PC-9 (cell line): ENCODE measurements at regions not wholly inside any gene's neighbourhood (a gene's known extent, or its start where the extent isn't known, plus 50 kb on each side); places are given as distances from the start of the nearest gene placed in this dataset.
"Not testable (repeated sequence)": the region's sequence is repeated elsewhere in the genome, so short reads cannot be mapped to it uniquely, and the experiment has no call there.

ENCODE experiments used
- BruUV-seq: library from RNA; stranded (reverse); fragments of 400-500 nt; replicated peaks from 2 replicates; lab custom pipeline; 2021; lab: Mats Ljungman, UMichigan
- CTCF ChIA-PET: fragments of 300-600 bp; sonication (Branson Sonifier 250); formaldehyde crosslinking; loops from one replicate; lab custom pipeline; 2022; ENCODE audit warnings: antibody characterized with exemption; lab: Charles Lee
- POLR2A ChIA-PET: fragments of 300-600 bp; sonication (Branson Sonifier 250); formaldehyde crosslinking; loops from one replicate; lab custom pipeline; 2022; ENCODE audit warnings: antibody characterized with exemption; ENCODE audit not compliant: unreplicated experiment; lab: Charles Lee
- DNase-seq, 2 experiments: peaks; one replicate each; pipeline versions ENCODE4 v3.0.0 to v3.0.0-alpha.2; 2015 to 2022; ENCODE audit warnings: mixed read lengths in 1 of 2
- H2AFZ ChIP-seq: fragments of 200-600 bp; sonication (generic); 2 replicates; pipeline ENCODE4 v1.8.1; 2017; ENCODE audit warnings: antibody characterized with exemption
- H3F3A ChIP-seq: fragments of 200-600 bp; sonication (generic); 2 replicates; pipeline ENCODE4 v1.8.1; 2017; ENCODE audit warnings: antibody characterized with exemption, mild to moderate bottlenecking, low read depth; ENCODE audit not compliant: insufficient read depth
- H3K27ac ChIP-seq: fragments of 200-600 bp; sonication (generic); 2 replicates; pipeline ENCODE4 v1.6.1; 2016; ENCODE audit warnings: mixed run types
- H3K27me3 ChIP-seq: fragments of 200-600 bp; sonication (generic); 2 replicates; pipeline ENCODE4 v1.6.1; 2016; ENCODE audit warnings: low read depth, mixed run types; ENCODE audit not compliant: insufficient read depth
- H3K36me3 ChIP-seq: fragments of 200-600 bp; sonication (generic); 2 replicates; pipeline ENCODE4 v1.6.1; 2016; ENCODE audit warnings: low read depth, mixed run types
- H3K4me1 ChIP-seq: fragments of 200-600 bp; sonication (generic); replicated peaks from 2 replicates; pipeline ENCODE4 v1.6.1; 2016; ENCODE audit warnings: mixed run types; ENCODE audit not compliant: insufficient read depth
- H3K4me2 ChIP-seq: fragments of 200-600 bp; sonication (generic); 2 replicates; pipeline ENCODE4 v1.6.1; 2017; ENCODE audit warnings: mixed run types
- H3K4me3 ChIP-seq: fragments of 200-600 bp; sonication (generic); 2 replicates; pipeline ENCODE4 v1.6.1; 2016; ENCODE audit warnings: mixed run types
- H3K79me2 ChIP-seq: fragments of 200-600 bp; sonication (generic); 2 replicates; pipeline ENCODE4 v1.6.1; 2017; ENCODE audit warnings: low read depth, mixed run types
- H3K9me2 ChIP-seq: fragments of 200-600 bp; sonication (generic); 2 replicates; pipeline ENCODE4 v1.8.1; 2017; ENCODE audit warnings: mild to moderate bottlenecking; ENCODE audit not compliant: insufficient read depth
- H3K9me3 ChIP-seq: fragments of 200-600 bp; sonication (generic); 2 replicates; pipeline ENCODE4 v1.8.1; 2016; ENCODE audit warnings: low read depth; ENCODE audit not compliant: insufficient read depth
- H4K20me1 ChIP-seq: fragments of 200-600 bp; sonication (generic); 2 replicates; pipeline ENCODE4 v1.8.1; 2017; ENCODE audit not compliant: insufficient read depth
- EZH2 ChIP-seq: fragments of 200-600 bp; sonication (generic); IDR thresholded peaks from 2 replicates; pipeline ENCODE4 v1.8.0; 2017; ENCODE audit warnings: antibody characterized with exemption, low read depth
- intact Hi-C: fragments of 100-400 bp; cut with micrococcal nuclease; formaldehyde crosslinking; loops from one replicate; pipeline ENCODE4 v1.10.0; 2022; ENCODE audit not compliant: unreplicated experiment
- TF ChIP-seq, protein P1 (sequence below): fragments of 200-600 bp; sonication (generic); conservative IDR thresholded peaks from 2 replicates; pipeline ENCODE4 v1.6.1; 2017; ENCODE audit warnings: mixed run types, antibody characterized with exemption, mild to moderate bottlenecking, moderate library complexity

DNA sequence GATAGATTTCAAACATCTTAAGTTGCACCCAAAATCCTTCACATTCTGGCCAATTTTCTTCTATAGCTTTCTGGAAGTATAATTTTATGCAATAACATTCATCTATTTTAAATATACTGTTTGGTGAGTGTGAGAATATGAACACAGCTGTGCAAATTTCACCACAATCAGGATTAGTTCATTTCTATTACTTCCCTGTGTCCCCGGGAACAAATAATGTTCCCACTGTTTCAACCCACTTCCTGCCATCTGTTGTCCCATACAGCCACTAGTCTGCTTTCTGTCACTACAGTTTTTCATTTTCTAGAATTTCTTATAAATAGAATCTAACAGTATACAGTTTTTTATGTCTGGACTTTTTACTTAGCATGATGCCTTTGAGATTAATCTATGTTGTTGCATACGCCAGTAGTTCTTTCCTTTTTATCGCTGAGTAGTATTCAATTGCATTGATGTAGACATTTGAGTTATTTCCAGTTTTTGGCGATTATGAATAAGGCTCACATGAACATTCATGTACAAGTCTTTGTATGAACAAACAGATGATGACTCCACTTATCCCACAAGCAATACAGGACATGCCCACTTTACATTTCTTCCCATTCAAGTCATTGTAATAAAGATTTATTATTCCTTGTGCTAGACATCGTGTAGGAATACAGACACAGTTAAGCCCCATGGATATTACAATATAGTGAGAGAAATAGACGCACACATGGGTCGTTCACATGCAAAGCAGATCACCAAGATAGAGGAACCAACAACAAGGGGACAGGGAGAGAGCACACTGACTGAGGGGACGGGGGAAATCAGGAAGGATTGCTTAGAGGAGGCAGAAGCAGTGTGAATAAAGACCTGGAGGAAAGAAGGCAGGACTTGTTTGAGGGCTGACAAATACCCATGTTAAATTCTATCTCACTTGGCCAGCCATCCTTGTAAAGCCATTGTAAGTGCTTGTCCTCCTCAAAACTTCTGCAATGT, 72.9 kb upstream of the PAX8 start:
- no peak overlapping the region for H3K27ac ChIP-seq
- H3K9me2 ChIP-seq: no peaks in the 10 kb centered on the region
- no peaks in the 10 kb centered on the region for H3K36me3 ChIP-seq
- H2AFZ ChIP-seq: no peak overlapping the region
- H4K20me1 ChIP-seq: no peaks in the 10 kb centered on the region
- H3F3A ChIP-seq: no peaks in the 10 kb centered on the region
- BruUV-seq: no TSS peak
- no peaks in the 10 kb centered on the region for H3K79me2 ChIP-seq
- DNase-seq: no peak
- no peak overlapping the region for H3K4me3 ChIP-seq
- H3K9me3 ChIP-seq: no peaks in the 10 kb centered on the region
- 0 out of 2 replicates have a peak, but pooled peaks cover 5% of the 10 kb centered on the region for H3K4me1 ChIP-seq
- TF ChIP-seq EZH2: no peak
- TF ChIP-seq, protein P1, sequence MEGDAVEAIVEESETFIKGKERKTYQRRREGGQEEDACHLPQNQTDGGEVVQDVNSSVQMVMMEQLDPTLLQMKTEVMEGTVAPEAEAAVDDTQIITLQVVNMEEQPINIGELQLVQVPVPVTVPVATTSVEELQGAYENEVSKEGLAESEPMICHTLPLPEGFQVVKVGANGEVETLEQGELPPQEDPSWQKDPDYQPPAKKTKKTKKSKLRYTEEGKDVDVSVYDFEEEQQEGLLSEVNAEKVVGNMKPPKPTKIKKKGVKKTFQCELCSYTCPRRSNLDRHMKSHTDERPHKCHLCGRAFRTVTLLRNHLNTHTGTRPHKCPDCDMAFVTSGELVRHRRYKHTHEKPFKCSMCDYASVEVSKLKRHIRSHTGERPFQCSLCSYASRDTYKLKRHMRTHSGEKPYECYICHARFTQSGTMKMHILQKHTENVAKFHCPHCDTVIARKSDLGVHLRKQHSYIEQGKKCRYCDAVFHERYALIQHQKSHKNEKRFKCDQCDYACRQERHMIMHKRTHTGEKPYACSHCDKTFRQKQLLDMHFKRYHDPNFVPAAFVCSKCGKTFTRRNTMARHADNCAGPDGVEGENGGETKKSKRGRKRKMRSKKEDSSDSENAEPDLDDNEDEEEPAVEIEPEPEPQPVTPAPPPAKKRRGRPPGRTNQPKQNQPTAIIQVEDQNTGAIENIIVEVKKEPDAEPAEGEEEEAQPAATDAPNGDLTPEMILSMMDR: no peak
- intact Hi-C loops: no loop called here
- H3K27me3 ChIP-seq: no peaks in the 10 kb centered on the region
- ChIA-PET POLR2A (no interaction called here), CTCF (no interaction called here)
- no peak overlapping the region for H3K4me2 ChIP-seq

DNA sequence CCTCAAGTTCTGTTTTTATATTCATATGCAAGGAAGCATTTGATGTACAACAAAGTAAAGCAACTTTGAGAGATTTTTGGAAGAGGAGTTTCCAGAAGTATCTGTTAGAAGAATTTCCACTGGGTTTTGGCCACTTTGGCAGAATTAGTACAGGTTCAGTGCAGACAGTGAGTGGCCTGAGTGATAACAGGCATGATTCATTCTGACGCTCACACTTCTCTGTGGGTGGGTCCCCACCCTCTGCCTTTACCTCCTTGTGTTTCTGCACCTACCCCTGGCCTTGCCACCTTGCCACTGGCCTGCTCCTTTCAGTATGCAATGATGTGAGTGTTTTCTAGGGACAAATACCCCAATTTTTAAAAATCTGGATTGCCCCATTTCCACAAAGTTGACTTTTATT, 65.1 kb upstream of the PAX8 start:
- intact Hi-C loops, DNase-seq, H3K9me3 ChIP-seq, H3K9me2 ChIP-seq, H3K27me3 ChIP-seq, H3F3A ChIP-seq, POLR2A ChIA-PET, H4K20me1 ChIP-seq, H3K79me2 ChIP-seq, H3K4me3 ChIP-seq, BruUV-seq, H3K4me2 ChIP-seq, CTCF ChIA-PET, H2AFZ ChIP-seq, H3K36me3 ChIP-seq, H3K27ac ChIP-seq: not testable (repeated sequence)
- H3K4me1 ChIP-seq: peaks cover 10% of the 10 kb centered on the region

DNA sequence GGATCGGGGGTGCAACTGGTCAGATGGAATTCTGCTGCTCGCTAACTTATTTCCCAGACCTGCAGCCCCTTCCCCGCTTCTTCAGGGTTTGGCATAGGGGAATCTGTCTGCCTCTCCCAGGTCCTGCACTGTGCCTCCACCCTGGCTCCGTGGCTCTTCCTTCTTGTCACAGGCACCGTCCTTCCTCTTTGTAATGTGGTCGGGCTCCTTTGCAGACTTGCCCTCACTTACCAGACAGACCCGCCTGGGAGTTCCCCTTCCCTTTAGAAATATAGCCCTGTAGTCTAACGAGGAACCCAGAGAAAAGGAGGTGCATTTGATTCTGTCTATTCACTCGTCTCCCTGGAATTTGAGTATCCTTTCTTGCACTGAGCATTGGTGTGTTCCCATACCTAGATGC, 63.9 kb upstream of the PAX8 start:
- Histone ChIP-seq H4K20me1 (no peaks in the 10 kb centered on the region), H3K79me2 (no peaks in the 10 kb centered on the region), H3K36me3 (no peaks in the 10 kb centered on the region), H2AFZ (no peak overlapping the region), H3K9me3 (no peaks in the 10 kb centered on the region), H3K4me1 (peaks cover 10% of the 10 kb centered on the region), H3K9me2 (no peaks in the 10 kb centered on the region), H3F3A (no peaks in the 10 kb centered on the region), H3K4me2 (no peak overlapping the region), H3K4me3 (no peak overlapping the region), H3K27ac (no peak overlapping the region), H3K27me3 (no peaks in the 10 kb centered on the region)
- no peak for DNase-seq
- ChIA-PET POLR2A (no interaction called here), CTCF (no interaction called here)
- intact Hi-C loops: no loop called here
- no peak for TF ChIP-seq EZH2
- TF ChIP-seq, protein P1: no peak
- no TSS peak for BruUV-seq

DNA sequence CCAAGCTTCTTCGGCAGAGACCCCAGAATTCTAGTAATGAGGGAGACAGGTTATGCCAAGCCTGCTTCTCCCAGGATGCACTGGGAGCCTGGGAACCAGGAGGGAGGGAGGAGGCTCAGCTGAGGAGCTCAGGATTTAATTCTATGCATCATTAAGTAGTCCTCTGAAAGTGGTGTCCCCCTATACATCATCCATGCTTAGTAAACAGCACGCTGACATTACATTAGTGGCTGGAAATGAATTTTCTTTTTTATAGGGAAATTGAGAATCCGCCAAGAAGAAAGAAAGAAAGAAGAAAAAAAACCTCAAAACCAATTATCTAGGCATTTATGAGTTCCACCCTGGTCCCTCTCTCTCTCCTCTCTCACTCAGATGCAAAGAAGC, 63.1 kb upstream of the PAX8 start:
- H3K27me3 ChIP-seq, H3K4me2 ChIP-seq, DNase-seq, H3K27ac ChIP-seq, H3K9me2 ChIP-seq, H3F3A ChIP-seq, H3K4me3 ChIP-seq, BruUV-seq, H3K9me3 ChIP-seq, H3K36me3 ChIP-seq, CTCF ChIA-PET, POLR2A ChIA-PET, H3K79me2 ChIP-seq, H2AFZ ChIP-seq, intact Hi-C loops, H4K20me1 ChIP-seq: not testable (repeated sequence)
- peaks cover 10% of the 10 kb centered on the region for H3K4me1 ChIP-seq
